ENCODE measurements at regions not wholly inside any gene's neighbourhood (a gene's known extent, or its start where the extent isn't known, plus 50 kb on each side); places are given as distances from the start of the nearest gene placed in this dataset.

- Histone ChIP-seq H3K4me3 (no peak overlapping the region), H3K4me1 (ENCODE audit: low read depth) (no peaks in the 10 kb centered on the region), H3K27me3 (no peaks in the 10 kb centered on the region), H3K36me3 (no peaks in the 10 kb centered on the region), H3K9me3 (ENCODE audit: low read depth) (no peaks in the 10 kb centered on the region), H3K27ac (no peak overlapping the region)
- no peak for DNase-seq (ENCODE audit: low read depth in 1 of 2, low spot score in 1 of 2)
- TF ChIP-seq, protein P1, sequence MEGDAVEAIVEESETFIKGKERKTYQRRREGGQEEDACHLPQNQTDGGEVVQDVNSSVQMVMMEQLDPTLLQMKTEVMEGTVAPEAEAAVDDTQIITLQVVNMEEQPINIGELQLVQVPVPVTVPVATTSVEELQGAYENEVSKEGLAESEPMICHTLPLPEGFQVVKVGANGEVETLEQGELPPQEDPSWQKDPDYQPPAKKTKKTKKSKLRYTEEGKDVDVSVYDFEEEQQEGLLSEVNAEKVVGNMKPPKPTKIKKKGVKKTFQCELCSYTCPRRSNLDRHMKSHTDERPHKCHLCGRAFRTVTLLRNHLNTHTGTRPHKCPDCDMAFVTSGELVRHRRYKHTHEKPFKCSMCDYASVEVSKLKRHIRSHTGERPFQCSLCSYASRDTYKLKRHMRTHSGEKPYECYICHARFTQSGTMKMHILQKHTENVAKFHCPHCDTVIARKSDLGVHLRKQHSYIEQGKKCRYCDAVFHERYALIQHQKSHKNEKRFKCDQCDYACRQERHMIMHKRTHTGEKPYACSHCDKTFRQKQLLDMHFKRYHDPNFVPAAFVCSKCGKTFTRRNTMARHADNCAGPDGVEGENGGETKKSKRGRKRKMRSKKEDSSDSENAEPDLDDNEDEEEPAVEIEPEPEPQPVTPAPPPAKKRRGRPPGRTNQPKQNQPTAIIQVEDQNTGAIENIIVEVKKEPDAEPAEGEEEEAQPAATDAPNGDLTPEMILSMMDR (IDR thresholded peaks at IDR 0.05; ENCODE audit: low read depth, low read length), result no peak
Observed at GRCh38 chr6:122082370-122082769, 317.1 kb upstream of the HSF2 start.

DNA sequence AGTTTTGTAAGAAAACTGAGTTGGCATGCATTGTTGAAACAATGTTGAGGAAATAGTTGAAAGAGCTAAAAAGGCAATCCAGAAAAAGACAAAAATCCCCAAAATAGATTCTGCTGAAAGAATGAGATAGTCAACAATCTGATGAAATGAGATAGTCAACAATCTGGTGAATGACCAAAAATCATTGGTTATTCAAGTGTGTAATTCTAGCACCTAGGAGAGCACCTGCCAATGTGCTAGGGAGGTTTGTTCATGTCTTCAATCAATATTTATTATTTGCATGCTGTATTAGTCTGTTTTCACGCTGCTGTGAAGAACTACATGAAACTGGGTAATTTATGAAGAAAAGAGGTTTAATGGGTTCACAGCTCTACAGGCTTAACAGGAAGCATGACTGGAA lies 307.1 kb upstream of the HSF2 start:
- no peaks in the 10 kb centered on the region for H3K27me3 ChIP-seq
- DNase-seq (ENCODE audit: low read depth in 1 of 2, low spot score in 1 of 2), result no peak
- H3K9me3 ChIP-seq (ENCODE audit: low read depth), result no peaks in the 10 kb centered on the region
- H3K27ac ChIP-seq, result no peak overlapping the region
- TF ChIP-seq, protein P1 (IDR thresholded peaks at IDR 0.05; ENCODE audit: low read depth, low read length), result no peak
- H3K36me3 ChIP-seq, result no peaks in the 10 kb centered on the region
- no peak overlapping the region for H3K4me3 ChIP-seq
- no peaks in the 10 kb centered on the region for H3K4me1 ChIP-seq (ENCODE audit: low read depth)

DNA sequence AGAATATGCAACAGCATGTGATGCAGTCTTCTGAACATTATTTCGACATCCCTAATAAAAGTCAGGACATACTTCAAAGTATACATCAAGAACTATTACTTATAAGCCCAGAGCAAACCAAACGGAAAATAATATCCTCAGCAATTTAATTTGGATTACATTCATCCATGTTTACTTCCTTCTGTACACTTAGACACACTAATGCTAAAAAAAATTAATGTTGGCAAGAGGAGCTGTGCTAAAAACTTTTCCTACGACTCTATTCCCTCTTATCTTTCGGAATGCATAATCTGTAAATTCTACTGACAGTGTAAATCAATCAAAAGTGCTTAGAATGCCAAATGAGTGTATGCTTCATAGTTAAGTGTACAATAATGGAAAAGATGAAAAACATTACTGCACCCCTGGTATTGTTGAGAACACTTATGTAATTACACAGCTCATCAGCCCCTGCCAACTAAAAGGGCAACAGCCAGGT lies 301.2 kb upstream of the HSF2 start:
- Histone ChIP-seq H3K9me3 (ENCODE audit: low read depth) (no peaks in the 10 kb centered on the region), H3K27me3 (no peaks in the 10 kb centered on the region), H3K4me1 (ENCODE audit: low read depth) (no peaks in the 10 kb centered on the region), H3K4me3 (no peak overlapping the region), H3K27ac (no peak overlapping the region), H3K36me3 (no peaks in the 10 kb centered on the region)
- TF ChIP-seq, protein P1 (IDR thresholded peaks at IDR 0.05; ENCODE audit: low read depth, low read length), result no peak
- DNase-seq (ENCODE audit: low read depth in 1 of 2, low spot score in 1 of 2), result no peak

GRCh38 chr6:122102026-122102425 lies 297.4 kb upstream of the HSF2 start:
- TF ChIP-seq, protein P1 (IDR thresholded peaks at IDR 0.05; ENCODE audit: low read depth, low read length), result no peak
- no peaks in the 10 kb centered on the region for H3K27me3 ChIP-seq

GRCh38 chr6:122107256-122107852 lies 292.1 kb upstream of the HSF2 start:
- DNase-seq (ENCODE audit: low read depth in 1 of 2, low spot score in 1 of 2), result no peak
- H3K27ac ChIP-seq, result no peak overlapping the region
- no peak overlapping the region for H3K4me3 ChIP-seq
- TF ChIP-seq, protein P1 (IDR thresholded peaks at IDR 0.05; ENCODE audit: low read depth, low read length), result no peak
- no peaks in the 10 kb centered on the region for H3K4me1 ChIP-seq (ENCODE audit: low read depth)
- H3K36me3 ChIP-seq, result no peaks in the 10 kb centered on the region
- H3K9me3 ChIP-seq (ENCODE audit: low read depth), result no peaks in the 10 kb centered on the region
- no peaks in the 10 kb centered on the region for H3K27me3 ChIP-seq

More at GRCh38 chr6:122102026-122102425, 297.4 kb upstream of the HSF2 start:
- H3K9me3 ChIP-seq (ENCODE audit: low read depth), result no peaks in the 10 kb centered on the region
- H3K36me3 ChIP-seq, result no peaks in the 10 kb centered on the region
- DNase-seq (ENCODE audit: low read depth in 1 of 2, low spot score in 1 of 2), result no peak
- no peak overlapping the region for H3K4me3 ChIP-seq
- no peak overlapping the region for H3K27ac ChIP-seq
- no peaks in the 10 kb centered on the region for H3K4me1 ChIP-seq (ENCODE audit: low read depth)

Measured in cardiac muscle cell (in vitro differentiated cells and primary cell).